ENCODE measurements at regions not wholly inside any gene's neighbourhood (a gene's known extent, or its start where the extent isn't known, plus 50 kb on each side); places are given as distances from the start of the nearest gene placed in this dataset.

- no peak overlapping the region for H3K4me3 ChIP-seq (ENCODE audit: low read depth, low read length, poor library complexity, severe bottlenecking)
- intact Hi-C loops (cut with micrococcal nuclease; ENCODE audit: unreplicated experiment), result no loop called here
- H3K27ac ChIP-seq (ENCODE audit: low read depth, low read length, poor library complexity, severe bottlenecking), result no peak overlapping the region
- BruUV-seq (replicated peaks), result no TSS peak
- ChIA-PET CTCF (no interaction called here), POLR2A (ENCODE audit: low non-redundant PET) (no interaction called here)
- H3K4me1 ChIP-seq (ENCODE audit: insufficient read depth, low read length, poor library complexity, severe bottlenecking), result no peaks in the 10 kb centered on the region
- H3K36me3 ChIP-seq (ENCODE audit: insufficient read depth, low read length, poor library complexity, severe bottlenecking), result no peaks in the 10 kb centered on the region
- H3K9me3 ChIP-seq (ENCODE audit: low read depth, low read length, poor library complexity, severe bottlenecking), result no peaks in the 10 kb centered on the region
- TF ChIP-seq EZH2 (IDR thresholded peaks at IDR 0.05; ENCODE audit: borderline replicate concordance, low read depth, low read length, poor library complexity, severe bottlenecking) (no peak), CTCF (conservative IDR thresholded peaks at IDR 0.05; ENCODE audit: low read depth, low read length) (no peak)
- DNase-seq (ENCODE audit: low spot score), result no peak
- H3K27me3 ChIP-seq (replicated peaks; ENCODE audit: insufficient read depth, low read depth, low read length, poor library complexity), result peaks cover 3% of the 10 kb centered on the region
Measured at GRCh38 chr20:57847104-57847503, 137.3 kb upstream of the PMEPA1 start.

- DNase-seq (ENCODE audit: low spot score), result no peak
- POLR2A ChIA-PET (ENCODE audit: low non-redundant PET), result no interaction called here
- intact Hi-C loops (cut with micrococcal nuclease; ENCODE audit: unreplicated experiment), result no loop called here
Measured at GRCh38 chr20:57844626-57845596, 135.1 kb upstream of the PMEPA1 start.

GRCh38 chr20:57843941-57844625, 134.3 kb upstream of the PMEPA1 start:
- Histone ChIP-seq H3K4me3 (ENCODE audit: low read depth, low read length, poor library complexity, severe bottlenecking) (no peak overlapping the region), H3K27ac (ENCODE audit: low read depth, low read length, poor library complexity, severe bottlenecking) (no peak overlapping the region), H3K36me3 (ENCODE audit: insufficient read depth, low read length, poor library complexity, severe bottlenecking) (no peaks in the 10 kb centered on the region), H3K27me3 (replicated peaks; ENCODE audit: insufficient read depth, low read depth, low read length, poor library complexity) (peaks cover 3% of the 10 kb centered on the region), H3K9me3 (ENCODE audit: low read depth, low read length, poor library complexity, severe bottlenecking) (no peaks in the 10 kb centered on the region), H3K4me1 (ENCODE audit: insufficient read depth, low read length, poor library complexity, severe bottlenecking) (no peaks in the 10 kb centered on the region)
- TF ChIP-seq CTCF (conservative IDR thresholded peaks at IDR 0.05; ENCODE audit: low read depth, low read length) (no peak), EZH2 (IDR thresholded peaks at IDR 0.05; ENCODE audit: borderline replicate concordance, low read depth, low read length, poor library complexity, severe bottlenecking) (no peak)
- DNase-seq (ENCODE audit: low spot score), result no peak
- intact Hi-C loops (cut with micrococcal nuclease; ENCODE audit: unreplicated experiment), result no loop called here
- no TSS peak for BruUV-seq (replicated peaks)
- POLR2A ChIA-PET (ENCODE audit: low non-redundant PET), result no interaction called here
- CTCF ChIA-PET, result no interaction called here

More at GRCh38 chr20:57844626-57845596, 135.1 kb upstream of the PMEPA1 start:
- H3K4me1 ChIP-seq (ENCODE audit: insufficient read depth, low read length, poor library complexity, severe bottlenecking), result no peaks in the 10 kb centered on the region
- BruUV-seq (replicated peaks), result no TSS peak
- CTCF ChIA-PET, result no interaction called here
- no peak overlapping the region for H3K27ac ChIP-seq (ENCODE audit: low read depth, low read length, poor library complexity, severe bottlenecking)
- TF ChIP-seq CTCF (conservative IDR thresholded peaks at IDR 0.05; ENCODE audit: low read depth, low read length) (no peak), EZH2 (IDR thresholded peaks at IDR 0.05; ENCODE audit: borderline replicate concordance, low read depth, low read length, poor library complexity, severe bottlenecking) (no peak)
- no peaks in the 10 kb centered on the region for H3K36me3 ChIP-seq (ENCODE audit: insufficient read depth, low read length, poor library complexity, severe bottlenecking)
- H3K27me3 ChIP-seq (replicated peaks; ENCODE audit: insufficient read depth, low read depth, low read length, poor library complexity), result peaks cover 3% of the 10 kb centered on the region
- no peaks in the 10 kb centered on the region for H3K9me3 ChIP-seq (ENCODE audit: low read depth, low read length, poor library complexity, severe bottlenecking)
- H3K4me3 ChIP-seq (ENCODE audit: low read depth, low read length, poor library complexity, severe bottlenecking), result no peak overlapping the region
